22Rv1 (cell line): ENCODE measurements at regions not wholly inside any gene's neighbourhood (a gene's known extent, or its start where the extent isn't known, plus 50 kb on each side); places are given as distances from the start of the nearest gene placed in this dataset.

ENCODE experiments used
- CTCF ChIP-seq: fragments of 450-650 bp; IDR thresholded peaks from 2 replicates; pipeline ENCODE4 v1.5.1; 2017; ENCODE audit warnings: mild to moderate bottlenecking
- ZFX ChIP-seq: fragments of 450-650 bp; IDR thresholded peaks from 2 replicates; pipeline ENCODE4 v1.6.1; 2017; ENCODE audit warnings: antibody characterized with exemption, borderline replicate concordance

- TF ChIP-seq CTCF: no peak
- no peak for TF ChIP-seq ZFX
Measured at GRCh38 chr17:53560953-53561352, 261.8 kb upstream of the KIF2B start.
